Activated CD4-positive, alpha-beta T cell treated with anti-CD3 and anti-CD28 coated beads, Interleukin-2, amount 50 U/mL, for 4 hours (primary cell): ENCODE measurements at regions not wholly inside any gene's neighbourhood (a gene's known extent, or its start where the extent isn't known, plus 50 kb on each side); places are given as distances from the start of the nearest gene placed in this dataset.

Experiments used
- DNase-seq, 2 experiments: peaks; one replicate each; pipeline ENCODE4 v3.0.0-alpha.2; 2020

DNA sequence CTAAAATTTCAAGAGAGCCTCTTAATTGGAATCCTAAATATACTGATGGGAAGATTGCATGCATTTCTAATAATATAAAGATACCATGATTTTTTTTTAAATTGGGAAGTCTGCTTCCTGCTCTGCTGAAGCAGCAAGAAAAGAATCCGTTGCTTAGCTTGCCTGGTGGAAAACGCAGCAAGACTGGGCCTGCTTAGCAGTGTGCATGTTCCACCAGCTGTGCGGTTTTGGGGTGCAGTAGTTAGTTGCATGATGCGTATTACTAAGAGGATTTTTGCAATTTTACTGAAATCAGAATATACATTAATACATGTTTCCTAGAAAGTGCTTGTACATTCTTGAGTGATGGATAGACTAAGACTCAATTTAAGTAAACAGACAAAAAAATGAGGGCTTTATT lies 319.9 kb downstream of the CMPK2 start:
- DNase-seq: no peak

DNA sequence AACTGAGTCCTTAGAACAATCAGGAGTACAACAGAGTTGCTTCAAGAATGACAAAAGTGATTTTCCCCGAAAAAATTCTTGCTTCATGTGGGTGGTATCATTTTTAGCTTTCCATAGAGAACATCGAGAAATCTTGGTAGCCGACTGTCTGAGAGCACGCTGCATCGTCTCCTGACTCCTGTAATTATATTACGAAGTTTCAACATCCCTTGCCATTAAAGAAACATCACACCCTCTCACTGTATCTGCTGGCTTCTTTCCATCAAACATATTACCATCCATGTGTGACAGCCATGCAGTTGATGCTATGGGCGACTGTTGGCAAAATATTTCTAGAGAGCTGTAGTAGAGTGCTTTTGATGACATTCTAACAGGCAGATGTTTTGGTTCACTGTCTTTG lies 311.2 kb downstream of the CMPK2 start:
- DNase-seq: no peak

DNA sequence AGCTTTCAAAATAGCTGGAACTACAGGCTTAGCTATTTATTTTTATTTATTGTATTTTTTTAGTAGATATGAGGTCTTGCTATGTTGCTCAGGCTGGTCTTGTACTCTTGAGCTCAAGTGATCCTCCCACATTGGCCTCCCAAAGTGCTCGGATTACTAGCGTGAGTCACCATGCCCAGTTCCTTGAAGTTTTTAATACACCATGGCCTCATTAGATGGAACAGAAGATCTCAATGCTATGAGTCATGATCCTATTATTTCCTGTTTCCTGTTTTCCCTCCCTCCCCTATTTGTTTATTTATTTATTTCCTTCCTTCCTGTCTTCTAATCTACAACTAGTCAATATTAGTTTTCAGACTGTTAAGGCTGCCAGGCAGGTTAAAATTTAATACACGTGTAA lies 309.0 kb downstream of the CMPK2 start:
- no peak for DNase-seq

DNA sequence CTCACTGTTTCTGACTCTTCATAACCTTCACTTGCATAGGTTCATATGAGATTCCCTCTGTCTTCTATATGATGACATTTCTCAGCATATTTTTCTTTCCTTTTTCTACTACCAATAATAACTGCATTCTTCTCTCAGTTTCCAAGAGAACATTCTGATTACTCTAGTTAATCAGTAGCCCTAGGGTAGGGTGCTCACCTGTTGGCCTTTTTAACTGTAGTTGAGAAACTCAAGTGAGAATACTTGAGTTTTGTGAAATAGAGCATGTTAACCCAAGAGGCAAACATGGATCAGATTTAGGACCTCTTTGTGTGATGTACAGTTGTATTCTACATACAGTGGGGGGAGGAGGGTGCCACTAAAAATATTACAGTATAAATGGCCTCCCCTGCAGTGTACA lies 308.0 kb downstream of the CMPK2 start:
- no peak for DNase-seq

DNA sequence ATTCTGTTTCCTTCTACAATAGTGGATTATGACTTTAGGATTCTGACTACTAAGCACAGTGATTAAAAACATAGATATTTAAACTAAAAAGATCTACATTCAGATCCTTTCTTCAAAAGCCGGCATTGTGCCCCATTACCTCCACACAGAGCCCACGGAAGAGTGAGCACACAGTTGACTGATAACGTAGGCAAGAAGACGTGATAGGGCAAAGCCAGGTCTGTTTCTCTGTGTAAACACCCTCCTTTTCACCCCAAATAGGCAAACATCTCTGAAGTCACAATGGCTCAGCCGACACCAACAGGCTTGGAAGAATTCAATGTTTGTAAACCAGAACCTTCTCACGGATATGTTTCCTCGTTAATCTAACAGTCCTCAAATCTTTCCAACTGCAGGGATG lies 302.9 kb downstream of the CMPK2 start:
- no peak for DNase-seq

DNA sequence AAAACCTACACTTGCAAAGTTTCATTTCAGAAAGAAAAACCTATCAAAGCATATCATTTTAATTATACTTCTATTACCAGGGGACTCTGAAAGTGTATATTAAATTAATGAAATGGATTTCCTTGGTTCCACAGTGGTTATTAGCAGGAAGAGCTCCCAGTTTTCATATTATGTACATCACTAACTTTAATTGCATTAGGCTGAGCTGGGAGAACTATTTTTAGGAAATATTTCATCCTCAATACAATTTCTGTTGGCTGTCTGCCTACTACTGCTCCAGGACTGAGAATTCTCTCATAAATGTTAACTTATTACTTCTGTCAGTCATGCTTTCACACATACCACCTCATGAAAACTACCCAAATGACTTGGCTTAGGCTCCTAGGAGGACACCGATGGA lies 301.4 kb downstream of the CMPK2 start:
- DNase-seq: no peak

DNA sequence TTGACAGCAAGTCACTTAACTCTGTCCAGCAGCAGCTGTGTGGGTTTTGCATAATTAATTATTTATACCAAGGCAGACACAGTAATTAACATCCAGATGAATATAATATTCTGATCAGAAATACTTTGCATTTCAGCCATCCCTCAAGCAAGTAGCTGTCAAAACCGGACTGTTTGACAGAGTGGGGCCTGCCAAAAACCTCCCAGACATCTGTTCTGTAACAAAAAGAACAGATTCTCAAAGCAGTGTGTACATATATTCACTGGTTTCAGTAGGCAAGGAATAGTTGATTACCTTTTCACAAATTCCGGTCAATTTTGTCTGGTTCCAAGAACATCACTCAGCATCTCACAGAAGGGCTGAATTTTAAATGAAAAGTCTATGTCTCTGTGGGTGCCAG lies 291.6 kb downstream of the CMPK2 start:
- DNase-seq: no peak

DNA sequence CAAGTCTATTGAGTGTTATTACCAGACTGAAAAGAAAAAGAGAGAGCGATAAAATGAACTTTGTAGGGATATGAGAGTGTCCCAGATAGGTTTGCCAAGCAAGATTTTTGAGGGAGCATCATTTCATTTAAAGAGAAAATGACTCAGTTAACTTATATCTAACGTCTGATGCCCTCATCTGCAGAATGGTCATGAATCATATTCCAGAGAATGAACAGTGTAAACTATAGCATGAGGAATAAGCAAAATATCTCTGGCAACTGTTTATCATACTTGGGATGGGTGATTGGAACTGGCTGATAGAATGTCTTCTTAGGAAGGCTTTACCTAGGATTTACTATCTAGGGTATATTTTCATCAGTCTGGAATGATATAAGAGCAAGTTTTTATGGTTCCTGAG lies 289.4 kb downstream of the CMPK2 start:
- no peak for DNase-seq

DNA sequence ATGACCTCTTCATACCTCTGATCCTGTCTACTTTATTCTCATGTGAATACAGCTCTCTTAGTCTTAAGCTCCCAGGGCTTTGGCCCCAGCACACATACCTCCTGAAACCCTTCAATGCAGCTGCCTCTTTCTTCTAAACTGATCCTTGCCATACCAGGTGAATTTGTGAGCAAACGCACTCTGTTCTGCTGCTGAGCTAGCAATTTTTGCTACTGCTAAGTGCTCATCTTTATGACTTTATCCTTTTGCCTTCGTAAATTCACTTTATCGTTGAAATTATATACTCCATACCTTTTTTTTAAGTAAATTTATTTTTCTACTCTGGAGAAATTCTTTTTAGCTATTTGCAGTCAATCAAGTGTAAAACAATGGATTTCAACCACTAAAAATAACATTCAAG lies 287.7 kb downstream of the CMPK2 start:
- DNase-seq: no peak

DNA sequence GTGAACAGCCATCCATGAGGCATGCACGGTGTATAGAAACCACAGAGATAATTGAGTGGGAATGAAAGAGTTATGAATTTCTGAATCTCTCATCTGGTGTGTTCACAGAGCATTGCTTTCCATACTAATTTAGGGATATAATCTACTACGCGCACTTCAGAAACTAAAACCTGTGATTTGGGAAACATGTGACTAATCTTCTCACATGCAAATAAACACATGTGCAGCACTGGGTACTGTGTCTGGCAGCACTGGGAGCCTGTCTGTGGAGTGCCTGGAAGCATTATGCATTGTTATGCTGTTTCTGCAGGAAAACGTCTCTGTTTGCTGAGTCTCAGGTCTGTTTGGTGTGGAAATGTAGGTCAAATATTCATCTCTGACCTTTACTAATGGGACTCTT lies 287.3 kb downstream of the CMPK2 start:
- DNase-seq: no peak

DNA sequence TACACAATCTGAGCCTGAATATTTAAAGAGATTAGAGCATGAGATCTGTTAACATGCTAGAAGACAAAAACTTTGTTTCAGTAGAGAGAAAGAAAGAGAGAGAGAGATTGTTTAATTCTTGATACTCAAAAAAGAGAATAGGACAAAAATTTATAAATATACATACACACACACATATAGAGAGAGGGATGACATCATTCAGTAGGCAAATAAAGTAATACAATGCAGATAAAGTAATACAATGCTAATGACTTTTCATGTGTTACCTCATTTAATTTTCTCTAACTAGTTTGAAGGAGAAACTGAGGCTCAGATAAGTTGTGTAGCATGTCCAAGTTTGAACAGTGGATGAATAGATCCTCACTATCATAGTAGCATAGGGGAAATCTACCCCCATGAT lies 286.4 kb downstream of the CMPK2 start:
- no peak for DNase-seq

DNA sequence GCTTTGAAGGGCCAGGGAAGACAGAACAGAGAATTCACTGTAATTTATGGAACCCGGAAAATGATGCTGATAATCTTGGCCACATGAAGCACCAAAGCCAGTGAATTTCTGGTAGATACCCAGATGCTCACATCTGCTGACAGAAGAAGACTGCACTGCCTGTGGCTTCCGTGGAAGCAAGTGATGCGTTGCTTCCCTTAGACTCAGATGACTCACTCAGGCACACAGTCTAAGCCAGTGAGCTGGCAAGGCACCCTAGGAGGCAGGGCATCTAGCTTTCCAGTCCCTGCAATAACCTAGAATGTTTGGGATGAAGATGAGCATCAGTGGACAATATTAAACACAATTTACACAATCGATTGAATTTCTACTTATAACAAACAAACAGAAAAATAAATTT lies 284.7 kb downstream of the CMPK2 start:
- DNase-seq: no peak

DNA sequence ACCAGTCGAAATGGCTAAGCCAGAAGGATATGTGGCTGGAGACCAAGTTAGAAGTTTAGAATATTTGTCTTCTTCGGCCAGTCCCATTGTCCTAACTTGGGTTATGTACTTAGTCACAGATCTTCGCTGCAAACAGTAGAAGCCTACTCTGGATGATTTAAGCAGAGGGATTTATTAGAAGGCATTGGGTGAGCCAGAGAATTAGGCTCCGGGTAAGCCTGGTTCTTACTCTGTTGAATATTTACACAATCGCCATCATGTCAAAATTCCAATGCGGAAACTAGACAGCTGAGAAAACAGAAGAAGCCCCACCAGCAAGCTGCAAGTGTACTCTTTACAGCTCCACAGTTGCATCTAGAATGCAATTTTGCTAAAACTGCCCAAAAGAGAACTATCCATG lies 276.6 kb downstream of the CMPK2 start:
- no peak for DNase-seq

DNA sequence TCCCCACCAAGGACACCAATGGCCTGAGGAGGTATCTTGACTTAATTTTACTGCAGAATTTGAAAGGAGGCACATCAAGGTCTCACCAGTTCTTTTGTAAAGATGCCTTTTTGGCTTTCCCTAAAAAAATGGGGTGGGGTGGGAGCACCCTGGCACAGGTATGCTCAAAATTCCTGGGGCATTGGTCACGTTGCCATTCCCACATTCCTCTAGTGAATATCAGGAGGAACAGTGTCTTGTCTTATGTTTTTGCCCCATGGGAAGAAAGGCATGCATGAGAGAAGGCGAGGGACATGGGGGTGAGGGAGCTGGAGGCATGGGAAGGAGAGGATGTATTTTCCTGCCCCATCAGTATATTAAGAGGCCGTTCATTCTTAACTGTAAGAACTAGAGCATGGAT lies 275.3 kb downstream of the CMPK2 start:
- no peak for DNase-seq

DNA sequence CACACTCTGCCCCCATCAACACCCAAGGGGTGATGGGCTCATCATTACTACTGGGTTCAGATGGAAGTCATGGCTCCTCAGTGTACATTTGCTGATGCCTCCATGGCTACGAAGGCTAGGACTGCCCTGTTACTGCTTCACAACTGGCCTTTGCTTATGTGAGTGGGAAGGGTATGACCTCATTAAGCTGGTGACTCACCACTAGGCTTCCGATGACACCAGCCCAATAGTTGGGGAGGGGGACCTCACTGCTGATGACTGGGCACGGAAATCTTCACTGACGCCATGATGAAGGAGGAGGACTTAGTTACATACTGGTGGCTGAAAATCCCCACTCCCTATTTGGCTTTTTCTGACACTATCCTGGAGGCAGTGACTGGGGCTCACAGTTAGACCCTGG lies 263.2 kb downstream of the CMPK2 start:
- DNase-seq: no peak

DNA sequence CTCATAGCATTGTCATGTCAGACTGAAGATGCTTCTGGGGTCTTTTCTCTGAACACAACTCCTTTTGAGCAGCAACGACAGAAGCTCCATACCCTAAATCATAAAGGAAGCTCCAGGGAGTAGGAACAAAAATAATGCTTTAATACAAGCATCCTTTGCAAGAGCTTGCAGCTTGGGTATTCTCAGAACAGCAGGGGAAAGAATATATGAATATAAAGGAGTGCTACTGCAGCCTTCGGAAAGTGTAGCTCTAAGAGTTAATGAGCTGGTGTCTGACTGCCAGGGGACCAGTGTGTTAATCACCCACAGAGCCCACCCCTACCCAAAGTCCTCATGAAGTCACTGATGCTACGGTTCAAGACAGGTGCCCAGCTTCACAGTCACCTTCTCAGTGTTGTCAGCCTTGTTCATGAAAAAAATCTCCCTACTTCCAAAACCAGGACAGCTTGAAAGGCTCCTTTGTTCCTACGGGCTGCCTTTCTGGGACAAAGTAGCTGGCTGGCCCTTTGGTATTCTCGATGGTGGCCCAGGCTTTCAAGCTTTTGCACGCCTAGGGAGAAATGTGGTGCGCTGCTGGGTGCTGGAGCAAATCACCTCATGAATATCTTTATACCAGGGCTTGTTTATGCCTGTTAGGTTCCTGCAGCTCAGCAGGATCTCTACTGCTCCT lies 259.7 kb downstream of the CMPK2 start:
- DNase-seq: no peak

DNA sequence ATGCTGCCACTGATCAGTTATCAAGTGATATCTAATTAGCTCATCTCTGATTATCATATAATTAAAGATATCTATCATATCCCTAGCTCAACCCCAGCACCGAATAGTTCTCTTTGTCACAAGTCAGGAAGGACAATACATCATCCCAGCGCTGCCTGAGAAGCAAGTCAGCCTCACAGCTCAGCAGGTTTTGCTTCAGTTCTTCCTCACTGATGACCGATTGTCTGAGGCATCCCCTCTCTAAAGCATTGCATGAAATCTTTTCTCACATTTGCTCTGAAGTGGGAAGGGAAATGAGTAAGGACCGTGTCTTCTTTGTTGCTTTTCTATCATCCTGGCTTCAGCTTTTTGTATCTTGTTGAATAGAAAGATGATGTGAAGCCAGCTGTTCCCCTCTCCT lies 247.9 kb downstream of the CMPK2 start:
- no peak for DNase-seq

DNA sequence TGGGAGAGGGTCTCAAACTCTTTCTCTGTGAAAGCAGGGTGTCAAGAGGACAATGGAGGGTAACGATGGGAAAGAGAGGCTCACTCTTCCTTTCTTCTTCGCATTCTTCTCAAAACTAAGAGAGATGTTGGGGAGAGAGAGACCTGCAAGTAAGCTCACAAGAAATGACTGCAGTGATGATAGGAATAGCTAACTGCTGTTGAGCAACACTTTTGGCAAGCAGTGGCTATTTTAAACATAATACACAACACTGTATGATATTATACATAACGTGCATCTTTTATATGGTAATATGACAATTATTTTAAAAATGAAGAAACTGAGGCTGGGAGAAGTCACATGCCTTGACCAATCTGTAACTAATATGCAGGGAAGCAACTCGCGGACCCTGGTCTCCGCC lies 247.5 kb downstream of the CMPK2 start:
- DNase-seq: no peak

DNA sequence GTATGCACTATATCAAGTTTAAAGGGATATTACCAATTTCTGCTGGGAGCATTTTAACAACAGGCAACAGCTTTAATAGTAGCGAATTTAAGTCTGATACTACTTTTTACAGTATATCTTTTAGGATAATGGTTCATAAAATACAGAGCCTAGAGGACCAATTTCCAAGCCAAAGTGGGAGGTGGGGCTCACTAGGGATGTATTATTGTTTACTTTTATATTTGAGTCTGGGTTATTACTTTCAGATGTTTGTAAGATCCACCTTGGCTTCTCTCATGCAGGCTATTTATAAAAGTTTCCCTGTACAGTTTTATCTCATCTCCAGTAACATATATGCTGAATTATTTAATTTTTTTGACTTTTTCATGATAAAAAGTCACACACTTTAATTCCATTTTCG lies 242.0 kb downstream of the CMPK2 start:
- no peak for DNase-seq

DNA sequence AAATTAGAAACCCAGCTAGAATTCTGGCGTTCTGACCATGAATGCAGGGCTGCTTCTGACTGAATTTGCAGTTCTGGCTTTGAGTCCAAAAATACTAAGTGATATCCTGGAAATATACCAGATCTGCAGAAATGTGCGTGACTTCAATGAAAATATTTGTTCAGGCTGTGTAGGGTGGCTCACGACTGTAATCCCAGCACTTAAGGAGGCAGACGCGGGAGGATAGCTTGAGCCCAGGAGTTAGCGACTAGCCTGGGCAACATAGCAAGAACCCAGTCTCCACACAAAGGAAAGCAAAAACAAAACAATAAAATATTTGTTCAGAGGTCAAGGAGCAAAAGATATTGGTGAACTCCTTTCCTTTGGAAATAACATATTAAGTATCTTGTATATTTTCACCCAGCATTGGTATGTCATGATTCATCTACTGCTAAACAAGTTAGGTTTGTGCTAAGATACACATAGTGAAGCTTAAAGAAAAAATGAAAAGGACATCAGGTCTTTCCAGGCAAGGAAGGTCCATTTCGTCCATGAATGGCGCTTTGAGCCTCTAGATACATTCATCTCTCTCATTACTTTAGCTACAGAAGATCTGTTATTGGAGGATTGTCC lies 239.2 kb downstream of the CMPK2 start:
- DNase-seq: no peak

DNA sequence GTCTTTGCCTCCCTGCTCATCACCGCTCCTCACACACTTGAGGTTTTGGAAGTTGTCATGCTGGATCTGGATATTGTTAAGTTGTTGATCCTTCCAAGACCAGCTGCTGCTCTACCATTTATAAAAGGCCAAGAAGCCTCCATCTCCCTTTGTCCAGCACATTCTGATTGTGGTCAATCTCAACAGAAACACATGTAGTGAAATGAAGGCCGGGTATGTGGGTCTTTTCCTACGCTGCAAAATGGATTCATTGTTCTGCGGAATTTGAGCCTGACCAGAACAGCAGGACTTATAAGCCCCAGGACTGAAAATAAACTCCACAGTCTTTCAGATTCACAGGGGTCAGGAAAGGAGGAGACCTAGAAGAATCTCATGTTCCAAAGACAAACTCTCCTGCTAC lies 238.4 kb downstream of the CMPK2 start:
- DNase-seq: no peak

DNA sequence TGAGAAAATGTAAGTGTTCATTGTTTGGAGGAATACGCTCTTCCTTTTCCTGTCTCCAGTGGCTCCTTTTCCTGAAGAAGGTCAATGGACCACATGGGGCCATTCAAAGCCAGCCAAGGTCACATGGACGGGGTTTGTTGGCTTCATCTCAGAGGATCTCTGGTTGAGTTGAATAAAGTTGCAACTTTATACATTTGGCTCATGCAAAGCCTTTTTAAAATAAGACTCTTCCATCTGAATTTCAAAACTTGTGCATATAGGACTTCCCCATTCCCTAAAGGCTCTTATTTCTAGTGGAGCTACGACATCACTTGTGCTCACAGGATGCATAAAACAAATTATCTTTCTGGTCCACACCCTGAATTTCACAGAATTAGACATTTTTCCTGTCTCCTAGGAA lies 235.5 kb downstream of the CMPK2 start:
- DNase-seq: no peak

DNA sequence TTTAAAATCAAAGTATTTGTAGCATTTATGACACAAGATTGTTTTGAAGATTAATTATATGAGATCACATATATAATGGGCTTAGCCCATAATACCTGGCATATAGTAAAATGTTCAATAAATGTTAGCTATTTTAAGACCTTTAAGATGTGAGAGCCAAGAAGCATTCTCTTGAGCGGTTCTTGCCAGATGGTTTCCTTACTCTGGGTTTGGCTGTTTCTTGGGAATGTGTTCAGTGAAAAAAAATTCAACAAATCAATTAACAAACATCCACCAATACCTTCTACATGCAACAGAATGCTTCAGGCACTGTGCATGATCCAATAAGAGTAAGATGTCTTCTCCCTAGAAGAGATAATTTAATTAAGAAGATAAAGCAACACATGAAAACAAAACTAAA lies 230.4 kb downstream of the CMPK2 start:
- DNase-seq: no peak

DNA sequence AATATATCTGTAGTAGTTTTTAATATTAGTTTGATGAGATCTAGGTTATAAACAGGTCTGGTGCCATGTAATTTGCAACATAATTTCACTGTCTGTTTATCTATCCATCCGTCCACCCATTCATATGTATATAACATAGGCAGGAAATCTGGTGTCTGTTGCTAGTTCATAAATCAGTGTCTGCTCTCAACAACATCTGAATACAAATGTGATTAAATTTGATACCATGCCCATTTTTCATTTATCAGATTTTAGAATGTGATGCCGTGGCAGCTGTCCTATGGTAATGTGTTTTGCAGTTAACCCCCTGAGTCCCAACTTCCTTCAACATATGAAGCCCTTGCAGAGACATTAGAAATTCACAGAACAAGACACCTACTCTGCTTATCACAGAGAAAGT lies 228.4 kb downstream of the CMPK2 start:
- DNase-seq: no peak

DNA sequence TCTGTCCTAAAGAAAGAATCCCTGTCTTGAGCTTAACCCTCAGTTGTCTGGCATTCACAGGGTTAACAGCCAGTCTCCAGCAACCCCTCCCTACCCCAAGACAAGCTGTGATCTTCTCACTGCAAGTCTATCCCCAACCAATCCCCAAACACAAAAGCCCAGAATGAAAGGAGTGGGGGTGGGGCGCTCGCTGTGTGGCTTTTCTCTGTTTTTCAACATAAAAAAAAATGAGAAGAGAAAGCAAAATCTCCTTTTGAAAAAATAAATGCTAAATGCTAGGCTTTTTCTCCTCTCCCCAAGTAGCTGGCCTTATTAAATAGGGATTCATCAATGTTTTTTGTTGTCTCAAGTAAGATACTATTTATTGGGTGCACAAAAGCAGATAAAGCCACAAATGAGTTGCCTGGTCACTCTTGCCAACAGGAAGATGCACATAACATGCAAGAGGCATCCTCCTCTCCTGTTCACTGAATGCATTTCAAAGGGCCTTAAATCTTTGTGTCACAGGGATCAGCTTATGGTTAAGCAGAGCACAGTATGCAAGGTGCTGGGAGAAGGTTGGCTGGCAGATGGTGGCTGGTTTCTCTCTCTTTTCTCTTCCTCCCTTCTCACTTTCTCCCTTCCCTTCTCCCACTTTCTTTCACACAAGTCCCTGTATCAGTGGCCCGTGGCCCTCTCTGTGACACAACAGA lies 225.6 kb downstream of the CMPK2 start:
- DNase-seq: no peak
